Hematopoietic multipotent progenitor cell (in vitro differentiated cells): ENCODE measurements at regions not wholly inside any gene's neighbourhood (a gene's known extent, or its start where the extent isn't known, plus 50 kb on each side); places are given as distances from the start of the nearest gene placed in this dataset.
"Not testable (repeated sequence)": the region's sequence is repeated elsewhere in the genome, so short reads cannot be mapped to it uniquely, and the experiment has no call there.

Experiments
- DNase-seq, 3 donors: peaks; one replicate each; pipeline ENCODE4 v3.0.0-alpha.2; 2011 to 2015; ENCODE audit warnings: low read depth in 2 of 3, low spot score in 2 of 3

DNA sequence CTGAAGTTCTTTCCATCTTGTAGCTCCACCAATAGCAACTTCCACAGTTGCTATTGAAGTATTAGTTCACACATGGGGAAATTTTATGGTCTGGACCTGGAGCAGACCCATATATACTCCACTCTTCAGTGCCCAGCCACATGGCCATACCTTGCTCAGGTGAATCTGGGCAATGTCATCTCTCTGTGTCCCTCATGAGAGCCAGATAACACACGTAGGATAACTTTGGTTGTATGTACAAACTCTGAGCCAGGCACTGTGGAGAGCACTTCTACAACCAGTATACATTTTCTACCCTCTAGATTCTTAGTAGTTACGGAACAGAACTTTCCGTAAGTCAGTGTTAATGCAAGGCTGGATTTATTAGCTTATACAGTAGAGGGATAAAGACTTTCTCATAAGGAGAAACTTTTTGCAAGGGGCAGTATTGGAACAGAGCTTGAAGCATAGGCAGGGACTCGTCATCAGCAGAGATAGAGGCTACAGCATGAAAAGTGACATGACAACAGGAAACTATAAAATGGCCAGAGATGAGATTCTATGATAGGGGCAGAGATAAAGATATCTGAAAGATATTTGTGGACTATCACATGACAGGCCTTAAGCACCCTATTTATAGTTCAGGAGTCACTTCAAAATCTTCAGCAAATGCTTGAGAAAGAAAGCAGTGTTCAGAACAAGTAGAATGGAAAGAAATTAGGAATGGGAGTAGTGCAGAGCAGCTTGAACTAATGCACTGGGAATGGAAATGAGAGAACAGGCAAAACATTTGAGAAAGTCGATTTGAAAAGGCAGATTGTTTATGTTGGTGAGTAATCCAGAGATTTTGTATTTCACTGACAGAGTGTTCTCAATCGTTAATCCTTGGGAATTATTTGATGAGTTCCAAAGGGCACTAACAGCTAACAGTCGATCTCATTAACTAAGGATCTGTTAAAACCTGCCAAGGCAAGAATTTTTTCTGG is 481.8 kb downstream of the USP25 start:
- no peak for DNase-seq

DNA sequence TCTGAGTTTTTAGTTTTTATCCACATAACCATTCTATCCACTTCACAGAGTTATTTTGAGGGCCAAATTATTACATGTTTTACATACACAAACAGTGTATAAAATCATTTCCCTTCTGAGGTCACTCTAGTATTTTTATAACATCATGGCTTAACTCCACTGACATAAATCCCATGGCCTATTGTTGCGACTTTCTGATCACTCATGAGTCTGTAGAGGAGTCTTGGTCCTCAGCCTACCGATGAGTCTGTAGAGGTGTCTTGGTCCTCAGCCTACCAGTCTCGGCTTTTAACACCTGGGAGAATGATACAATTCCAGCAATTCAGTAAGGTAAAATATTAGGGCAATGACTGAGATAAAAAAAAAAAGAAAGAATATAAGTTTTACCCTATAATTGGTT is 483.7 kb downstream of the USP25 start:
- no peak for DNase-seq

DNA sequence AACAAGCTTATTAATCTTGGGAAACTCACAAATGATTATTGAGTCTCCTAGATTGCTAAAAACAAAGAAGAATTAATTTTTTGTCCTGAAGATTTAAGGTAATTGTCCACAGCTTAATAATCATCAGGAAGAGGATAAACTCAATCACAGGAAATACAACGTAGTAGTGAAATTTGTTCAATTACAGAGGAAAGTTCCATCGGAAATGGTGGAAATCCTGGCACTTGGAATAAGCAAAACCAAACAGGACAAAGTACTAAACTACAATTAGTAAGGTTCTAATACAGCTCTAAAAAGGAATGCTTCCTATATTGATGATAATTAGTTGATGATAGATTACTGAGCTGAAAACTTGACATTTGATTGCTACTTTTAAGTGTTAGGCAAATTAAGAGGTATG is 485.4 kb downstream of the USP25 start:
- DNase-seq = no peak

DNA sequence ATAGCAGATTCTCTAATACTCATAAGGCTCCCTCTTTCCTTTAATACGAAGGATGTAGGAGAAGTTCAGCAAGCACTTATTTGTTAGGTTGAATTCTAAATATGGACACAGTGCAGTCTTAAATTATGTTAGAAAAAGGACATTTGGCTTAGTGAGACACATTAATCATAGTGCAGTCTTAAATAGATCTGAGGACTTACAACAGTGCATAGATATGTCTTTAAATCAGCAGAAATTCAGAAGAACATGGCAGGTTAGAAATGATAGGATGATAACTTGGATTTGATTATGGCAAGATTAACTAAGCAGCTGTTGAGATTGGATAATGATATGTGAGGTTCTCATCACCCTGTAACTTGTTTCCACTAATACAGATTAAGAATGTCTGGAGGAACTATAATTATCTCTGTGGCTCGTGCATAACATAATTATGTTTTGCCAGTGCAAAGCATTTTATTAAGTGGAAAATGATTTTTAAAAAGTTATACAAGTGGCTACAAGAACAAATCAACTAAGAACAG is 485.9 kb downstream of the USP25 start:
- DNase-seq = no peak

DNA sequence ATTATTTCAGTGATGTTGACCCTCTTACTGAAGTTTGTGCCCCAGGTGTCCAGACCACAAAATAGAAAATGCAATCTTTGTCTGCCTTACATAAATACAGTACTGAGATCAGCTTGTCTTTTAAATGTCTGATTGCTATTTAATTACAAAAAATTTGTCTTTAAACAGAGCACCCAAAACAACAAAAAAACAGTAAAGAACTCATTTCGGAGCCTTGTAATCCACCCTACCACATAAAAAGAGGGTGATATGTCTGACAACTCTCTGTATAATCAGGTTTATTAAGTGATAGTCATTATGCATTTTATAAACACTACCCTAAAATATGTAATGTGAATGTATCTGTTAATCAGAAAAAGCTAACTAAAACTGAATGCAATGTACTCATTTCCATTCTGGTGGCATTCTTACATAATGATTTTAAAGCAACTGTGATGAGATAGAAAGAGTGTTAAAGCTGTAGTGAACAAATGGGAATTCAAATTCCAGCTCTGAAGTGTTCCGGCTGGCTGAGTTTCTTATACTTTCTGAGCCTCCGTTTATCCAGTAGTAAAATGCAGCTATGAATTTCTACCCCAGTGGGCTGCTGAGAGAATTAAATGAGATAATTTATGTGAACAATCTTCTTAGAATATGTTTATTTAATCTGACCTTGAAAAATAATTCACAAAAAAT is 486.6 kb downstream of the USP25 start:
- DNase-seq = no peak

DNA sequence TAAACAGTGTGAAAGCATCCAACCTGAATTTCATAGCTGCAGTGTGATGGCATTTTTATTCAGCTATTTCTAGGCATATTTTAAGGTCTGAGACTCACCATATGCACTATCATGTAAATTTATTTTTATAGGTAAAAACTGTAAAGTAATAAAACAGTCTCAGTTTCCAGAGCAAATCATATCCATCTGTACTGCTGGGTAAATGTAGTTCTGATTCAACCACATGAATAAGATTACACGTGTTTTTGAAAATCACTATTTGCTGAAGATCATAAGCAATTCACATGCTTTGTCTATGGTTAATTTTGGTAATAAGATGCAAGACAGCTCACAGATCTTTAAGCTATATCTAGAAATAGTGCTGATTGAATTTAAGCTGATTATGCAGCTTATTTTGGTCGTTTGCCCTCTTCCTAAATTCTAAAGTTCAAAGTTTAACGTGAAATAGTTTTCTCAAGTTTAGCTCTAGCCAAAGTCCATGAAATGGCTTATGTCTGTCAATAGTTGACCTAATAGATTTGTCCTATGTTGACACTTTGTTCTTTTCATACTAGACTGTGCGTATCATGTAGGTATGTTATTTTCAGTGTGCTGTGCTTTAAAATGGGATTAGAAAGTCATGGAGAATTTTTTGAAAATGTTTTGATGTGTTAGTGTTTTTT is 489.0 kb downstream of the USP25 start:
- DNase-seq = no peak

DNA sequence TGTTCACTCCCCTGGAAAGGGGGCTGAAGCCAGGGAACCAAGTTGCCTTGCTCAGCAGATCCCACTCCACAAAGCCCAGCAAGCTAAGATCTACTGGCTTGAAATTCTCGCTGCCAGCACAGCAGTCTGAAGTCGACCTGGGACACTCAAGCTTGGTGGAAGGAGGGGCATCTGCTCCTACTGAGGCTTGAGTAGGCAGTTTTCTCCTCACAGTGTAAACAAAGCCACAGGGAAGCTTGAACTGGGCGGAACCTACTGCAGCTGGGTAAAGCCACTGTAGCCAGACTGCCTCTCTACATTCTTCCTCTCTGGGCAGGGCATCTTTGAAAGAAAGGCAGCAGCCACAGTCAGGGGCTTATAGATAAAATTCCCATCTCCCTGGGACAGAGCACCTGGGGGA is 495.0 kb downstream of the USP25 start:
- not testable (repeated sequence) for DNase-seq

DNA sequence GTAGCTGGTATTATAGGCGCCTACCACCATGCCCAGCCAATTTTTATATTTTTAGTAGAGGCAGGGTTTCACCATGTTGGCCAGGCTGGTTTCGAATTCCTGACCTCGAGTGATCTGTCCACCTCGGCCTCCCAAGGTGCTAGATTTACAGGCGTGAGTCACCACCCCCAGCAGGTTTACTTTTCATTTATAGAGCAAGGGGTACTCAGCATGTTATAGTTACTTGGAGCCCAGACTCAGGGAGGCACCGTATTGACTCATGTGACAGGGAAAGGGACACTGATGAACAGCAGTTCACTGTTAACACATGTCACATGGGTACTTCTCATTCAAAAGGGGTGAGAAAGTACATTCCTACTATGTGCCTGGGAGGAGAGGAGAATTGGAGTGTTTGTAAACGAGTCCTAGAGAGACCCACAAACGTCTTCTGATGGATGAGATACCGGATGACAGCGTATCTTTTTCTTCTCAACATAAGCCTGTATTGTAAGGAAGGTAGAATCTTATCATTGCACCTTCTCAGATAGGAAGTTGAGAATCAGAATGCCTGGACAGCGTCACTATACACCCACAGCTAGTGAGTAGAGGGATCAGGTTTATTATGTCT is 510.0 kb downstream of the USP25 start:
- DNase-seq = no peak

DNA sequence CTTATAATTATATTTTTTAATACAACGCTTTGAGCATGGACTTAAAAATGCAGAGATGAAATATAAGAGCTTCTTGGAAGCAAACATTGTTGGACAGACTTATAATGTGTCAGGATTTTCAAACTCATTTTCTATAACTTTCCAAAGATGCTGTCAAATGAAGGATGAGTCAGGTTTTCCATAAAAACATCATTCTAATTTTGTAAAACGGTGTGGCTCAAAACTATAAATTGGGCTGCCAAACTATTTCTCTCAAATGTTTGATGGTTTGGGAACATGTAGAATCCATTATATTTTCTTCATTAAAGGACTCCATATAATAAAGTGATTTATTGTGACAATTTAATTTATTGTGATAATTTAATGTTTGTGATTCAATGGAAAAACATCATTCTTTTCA is 511.2 kb downstream of the USP25 start:
- no peak for DNase-seq

DNA sequence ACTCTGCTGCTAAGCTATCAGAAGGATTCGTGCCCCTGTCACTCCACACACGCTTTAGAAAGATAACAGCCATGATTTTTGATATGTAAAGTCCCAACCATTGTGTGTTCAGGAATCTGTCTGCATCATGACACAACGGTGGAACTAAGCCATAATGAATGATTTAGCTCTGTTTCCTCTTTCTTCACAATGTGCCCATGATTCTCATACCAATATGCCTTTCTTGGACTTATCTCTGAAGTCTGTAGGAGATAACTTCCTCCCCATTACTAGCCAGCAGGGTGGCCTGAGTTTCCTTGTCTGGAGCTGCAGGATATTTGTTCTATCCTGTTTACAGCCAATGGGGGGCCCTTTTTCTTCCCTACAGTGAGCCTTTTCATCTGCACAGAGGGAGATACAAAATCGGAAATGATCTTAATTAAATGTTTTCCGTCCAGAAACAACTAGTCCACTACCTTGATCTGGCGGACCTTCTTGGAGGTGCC is 511.7 kb downstream of the USP25 start:
- peak in 2 of 3 donors; percentile 56 to 79 for DNase-seq

DNA sequence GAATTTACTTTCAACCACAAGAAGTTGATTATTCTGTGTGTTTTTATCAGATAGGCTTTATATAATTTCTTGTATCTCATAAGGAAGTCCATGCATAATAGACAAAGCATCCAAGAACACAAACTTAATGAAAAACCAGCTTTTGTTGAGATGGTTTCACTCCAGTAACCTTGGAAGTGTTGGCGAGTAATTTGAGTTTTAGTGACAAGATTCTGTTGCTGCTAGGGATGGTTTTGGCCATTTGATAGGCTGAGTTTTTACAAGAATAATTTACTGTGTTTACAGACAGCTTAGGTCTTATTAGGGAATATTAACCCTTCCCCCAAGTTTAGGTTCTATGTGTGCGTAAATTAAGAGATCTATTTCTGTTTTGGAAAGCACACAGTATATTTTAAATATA is 513.6 kb downstream of the USP25 start:
- DNase-seq = no peak

DNA sequence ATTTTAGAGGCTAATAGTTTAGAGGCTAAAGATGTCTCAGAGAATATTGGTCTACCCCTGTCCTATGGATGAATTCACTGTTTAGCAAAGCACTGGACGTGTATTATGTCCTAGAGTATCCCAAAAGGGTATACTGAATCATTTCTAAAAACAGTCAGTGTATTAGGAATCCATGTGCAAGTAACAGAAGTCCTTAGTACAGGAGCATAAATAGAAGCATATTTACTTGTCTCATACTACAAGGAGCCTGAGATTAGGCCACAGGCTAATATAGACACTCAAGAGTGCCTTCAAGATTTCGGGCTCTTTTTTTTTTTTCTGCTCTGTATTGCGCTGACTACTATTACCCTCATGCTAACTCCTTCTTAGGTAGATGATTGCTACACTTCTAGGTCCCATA is 518.9 kb downstream of the USP25 start:
- no peak for DNase-seq

DNA sequence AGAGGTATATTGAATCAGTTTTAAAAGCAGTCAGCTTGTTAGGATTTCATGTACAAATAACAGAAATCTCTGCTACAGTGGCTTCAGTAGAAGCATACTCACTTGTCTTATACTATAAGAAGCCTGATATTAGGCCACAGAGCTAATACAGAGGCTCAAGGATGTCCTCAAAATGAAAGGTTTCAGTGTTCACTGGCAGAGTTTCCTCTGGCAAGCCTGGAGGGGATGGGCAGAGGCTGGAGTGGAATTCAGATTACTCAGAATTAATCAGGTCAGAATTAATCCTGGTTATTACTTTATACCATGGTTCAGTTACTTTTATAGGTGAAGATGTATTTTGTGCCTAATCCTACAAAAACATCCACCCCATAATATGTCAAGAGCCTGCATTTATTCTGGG is 520.5 kb downstream of the USP25 start:
- no peak for DNase-seq

DNA sequence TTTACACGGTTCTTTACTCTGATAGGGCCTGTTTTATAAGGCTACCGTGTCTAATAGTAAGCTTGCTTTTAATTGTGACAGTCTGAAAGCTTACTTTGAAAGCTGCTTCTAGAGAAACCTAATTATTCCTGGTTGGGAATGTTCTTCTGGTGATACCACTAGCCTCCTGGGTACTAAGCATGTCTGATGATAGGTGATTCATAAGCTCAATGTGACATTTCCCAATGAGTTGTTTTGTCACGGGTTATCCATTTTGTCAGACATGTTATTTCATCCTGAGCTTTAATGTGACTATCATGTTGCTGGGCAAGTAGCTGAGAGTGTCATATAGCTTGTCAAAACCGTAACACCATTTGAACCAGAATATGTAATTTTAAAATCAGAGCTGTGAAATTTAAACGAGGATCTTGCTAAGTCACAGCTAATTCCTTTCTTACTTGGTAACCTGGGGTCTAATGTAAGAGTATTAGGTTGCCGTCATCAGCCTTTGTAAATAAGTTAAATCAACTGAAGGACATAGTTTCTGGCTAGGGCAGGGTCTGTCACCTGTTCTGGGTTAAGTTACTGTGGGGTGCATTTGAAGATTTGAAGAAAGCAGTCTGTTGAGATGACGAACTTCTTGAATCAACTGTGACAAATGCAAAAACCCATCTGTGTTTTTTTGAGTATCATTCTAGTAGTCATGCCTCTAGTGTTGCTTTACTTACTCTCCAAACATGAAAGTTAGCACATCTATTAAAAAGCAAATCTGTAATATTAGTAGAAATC is 529.2 kb downstream of the USP25 start:
- no peak for DNase-seq

DNA sequence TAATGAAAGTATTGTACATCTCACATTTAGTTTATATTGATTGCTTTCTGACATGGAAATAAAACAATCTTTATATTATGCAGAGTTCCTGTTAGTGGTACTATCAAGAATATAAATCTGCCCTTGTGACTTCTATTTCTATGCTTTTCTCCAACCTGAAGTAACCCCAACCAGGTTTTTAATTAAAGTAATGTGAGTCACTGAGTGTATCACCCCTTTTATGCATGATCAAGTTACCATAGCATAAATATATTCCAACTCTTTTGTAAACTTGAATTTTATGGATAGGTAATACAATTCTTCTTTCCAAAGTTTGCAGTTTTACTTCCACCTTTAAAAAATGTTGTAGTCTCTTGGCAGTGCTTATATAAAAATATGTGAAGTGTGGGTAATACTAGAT is 532.3 kb downstream of the USP25 start:
- no peak for DNase-seq

DNA sequence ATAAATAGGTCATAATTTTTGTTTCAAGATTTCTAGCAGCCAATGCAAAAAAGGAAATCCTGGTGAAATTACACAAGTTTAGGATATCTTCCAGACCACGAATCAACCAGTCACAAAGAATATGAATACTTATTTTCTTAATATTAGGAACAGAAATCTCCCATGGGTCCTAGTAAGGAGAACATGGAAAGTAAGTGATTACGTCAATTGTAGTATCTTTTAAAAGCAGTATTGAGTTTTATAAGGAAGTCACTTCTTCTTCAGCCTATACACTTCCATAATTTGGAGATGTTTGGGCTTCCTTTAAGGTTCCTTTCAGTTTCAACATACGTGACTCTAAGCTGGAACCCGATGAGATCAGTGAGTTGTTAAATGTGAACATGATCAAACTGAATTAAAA is 534.5 kb downstream of the USP25 start:
- peak in 1 of 3 donors; percentile 54 for DNase-seq

DNA sequence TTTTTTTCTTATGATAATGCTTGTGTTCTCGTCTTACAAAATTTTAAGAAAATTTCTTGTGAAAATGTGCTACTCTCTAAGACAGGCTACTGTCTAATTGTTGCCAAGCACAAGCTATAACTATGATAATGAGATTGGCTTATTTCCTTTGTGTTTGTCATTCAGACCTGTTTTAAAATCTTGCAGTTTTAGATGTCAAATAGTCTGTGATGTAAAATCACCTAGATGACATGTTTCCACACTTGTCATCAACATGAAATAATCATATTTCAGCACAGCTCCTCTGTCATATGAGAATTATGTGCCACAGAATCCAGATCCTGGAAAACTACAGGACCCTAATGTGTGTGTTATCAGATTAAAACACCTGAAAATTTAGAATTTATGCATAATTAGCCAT is 539.7 kb downstream of the USP25 start:
- no peak for DNase-seq

DNA sequence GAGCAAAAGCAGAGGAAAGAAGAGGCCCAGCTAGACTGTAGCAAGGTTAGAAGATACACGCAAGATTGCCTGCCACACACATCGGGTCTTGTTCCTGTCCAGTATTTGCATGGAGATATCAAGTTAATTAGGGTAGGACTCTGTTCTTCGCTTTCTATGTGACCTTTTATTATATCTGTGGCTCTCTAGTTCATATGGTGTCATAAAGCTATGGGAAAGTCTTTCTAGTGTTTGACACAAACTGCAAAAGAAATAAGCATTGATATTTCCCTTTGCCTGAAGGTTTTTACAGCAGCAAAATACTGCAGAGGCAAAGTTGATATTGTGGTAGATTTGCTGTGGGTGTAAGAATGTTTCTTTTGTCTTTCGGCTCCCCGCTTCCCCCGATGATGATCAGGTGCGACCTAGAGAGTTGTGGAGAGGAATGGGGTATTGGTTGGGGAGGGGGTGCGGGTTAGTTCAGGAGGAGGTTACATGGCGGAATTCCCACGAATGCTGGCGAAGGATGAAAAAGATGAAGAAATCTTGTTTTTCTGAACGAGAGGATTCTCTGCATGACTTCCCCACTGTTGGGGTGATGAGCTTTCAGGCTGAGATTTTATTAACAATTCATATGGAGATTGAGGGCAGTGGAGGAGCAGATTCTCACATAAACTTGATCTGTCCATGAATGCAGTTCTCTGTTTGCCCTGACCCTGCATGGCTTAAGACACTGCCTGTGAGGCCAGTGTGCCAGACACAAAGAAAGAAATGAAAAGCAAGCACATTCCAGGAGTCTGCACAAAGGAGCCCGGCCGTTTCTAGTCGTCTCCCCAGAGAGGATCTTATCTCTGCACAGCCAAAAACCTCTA is 550.2 kb downstream of the USP25 start:
- no peak for DNase-seq

DNA sequence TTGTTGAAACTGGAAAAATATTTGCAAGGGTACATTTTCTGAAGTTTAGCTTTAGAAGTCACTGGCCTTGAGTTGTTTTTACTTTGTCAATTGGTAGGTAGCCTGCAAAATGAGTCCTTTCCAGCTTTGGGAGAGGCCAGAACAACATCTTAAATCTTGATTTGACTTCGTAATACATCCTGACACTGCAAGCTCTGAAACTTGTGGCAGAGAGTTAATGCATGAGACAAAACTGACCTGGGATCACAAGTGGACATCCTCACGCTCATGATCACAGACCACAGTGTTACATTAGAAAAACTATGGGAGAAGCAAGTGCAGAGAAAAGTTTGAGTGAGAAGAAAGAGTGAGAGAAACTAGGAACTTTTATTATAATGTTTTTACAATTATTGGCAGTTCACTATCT is 550.9 kb downstream of the USP25 start:
- no peak for DNase-seq
